HEK293 (cell line): ENCODE measurements at regions not wholly inside any gene's neighbourhood (a gene's known extent, or its start where the extent isn't known, plus 50 kb on each side); places are given as distances from the start of the nearest gene placed in this dataset.

Source experiments
- AEBP2 ChIP-seq: fragments of 450-650 bp; formaldehyde crosslinking; IDR thresholded peaks from 2 replicates; pipeline ENCODE4 v1.5.1; 2016; ENCODE audit warnings: missing biosample characterization, missing genetic modification characterization, borderline replicate concordance
- GLI2 ChIP-seq: fragments of 450-650 bp; formaldehyde crosslinking; IDR thresholded peaks from 2 replicates; pipeline ENCODE4; 2017; ENCODE audit warnings: missing biosample characterization, missing genetic modification characterization, low read depth, borderline replicate concordance
- IKZF3 ChIP-seq: fragments of 450-650 bp; IDR thresholded peaks from 2 replicates; pipeline ENCODE4 v1.5.0; 2018; ENCODE audit warnings: missing biosample characterization, mild to moderate bottlenecking, missing genetic modification characterization, moderate library complexity
- INSM2 ChIP-seq: fragments of 450-650 bp; formaldehyde crosslinking; IDR thresholded peaks from 2 replicates; pipeline ENCODE4 v1.5.1; 2016; ENCODE audit warnings: missing biosample characterization, missing genetic modification characterization
- KLF1 ChIP-seq: fragments of 450-650 bp; formaldehyde crosslinking; IDR thresholded peaks from 2 replicates; pipeline ENCODE4 v1.5.1; 2016; ENCODE audit warnings: missing biosample characterization, missing genetic modification characterization
- KLF9 ChIP-seq: fragments of 450-650 bp; formaldehyde crosslinking; IDR thresholded peaks from 2 replicates; pipeline ENCODE4 v1.5.1; 2016; ENCODE audit warnings: missing biosample characterization, missing genetic modification characterization, low read depth
- MEIS1 ChIP-seq: sonication (generic); formaldehyde crosslinking; IDR thresholded peaks from 2 replicates; pipeline ENCODE4 v1.8.1; 2022; ENCODE audit warnings: missing genetic modification reagents, mild to moderate bottlenecking, borderline replicate concordance
- SP2 ChIP-seq: fragments of 450-650 bp; formaldehyde crosslinking; IDR thresholded peaks from 2 replicates; pipeline ENCODE4 v1.5.1; 2016; ENCODE audit warnings: missing biosample characterization, missing genetic modification characterization
- WT1 ChIP-seq: fragments of 450-650 bp; formaldehyde crosslinking; IDR thresholded peaks from 2 replicates; pipeline ENCODE4 v1.5.1; 2016; ENCODE audit warnings: missing biosample characterization, missing genetic modification characterization
- ZFP3 ChIP-seq: fragments of 450-650 bp; formaldehyde crosslinking; IDR thresholded peaks from 2 replicates; pipeline ENCODE4 v1.5.1; 2016; ENCODE audit warnings: low read depth, missing biosample characterization, missing genetic modification characterization
- ZNF132 ChIP-seq: fragments of 450-650 bp; formaldehyde crosslinking; IDR thresholded peaks from 2 replicates; pipeline ENCODE4 v1.5.1; 2017; ENCODE audit warnings: missing biosample characterization, missing genetic modification characterization, borderline replicate concordance
- ZNF16 ChIP-seq: fragments of 450-650 bp; formaldehyde crosslinking; IDR thresholded peaks from 2 replicates; pipeline ENCODE4 v1.5.1; 2016; ENCODE audit warnings: low read depth, missing biosample characterization, missing genetic modification characterization
- ZNF214 ChIP-seq: fragments of 450-650 bp; formaldehyde crosslinking; IDR thresholded peaks from 2 replicates; pipeline ENCODE4 v1.5.1; 2017; ENCODE audit warnings: missing biosample characterization, mild to moderate bottlenecking, missing genetic modification characterization, borderline replicate concordance
- ZNF26 ChIP-seq: fragments of 450-650 bp; formaldehyde crosslinking; IDR thresholded peaks from 2 replicates; pipeline ENCODE4 v1.5.1; 2016; ENCODE audit warnings: missing biosample characterization, missing genetic modification characterization
- ZNF266 ChIP-seq: fragments of 450-650 bp; formaldehyde crosslinking; IDR thresholded peaks from 2 replicates; pipeline ENCODE4 v1.5.1; 2016; ENCODE audit warnings: missing biosample characterization, missing genetic modification characterization, low read depth
- ZNF280D ChIP-seq: fragments of 450-650 bp; formaldehyde crosslinking; IDR thresholded peaks from 2 replicates; pipeline ENCODE4 v1.5.1; 2016; ENCODE audit warnings: missing biosample characterization, missing genetic modification characterization
- ZNF311 ChIP-seq: fragments of 450-650 bp; formaldehyde crosslinking; IDR thresholded peaks from 2 replicates; pipeline ENCODE4 v1.5.1; 2017; ENCODE audit warnings: missing biosample characterization, missing genetic modification characterization, borderline replicate concordance
- ZNF473 ChIP-seq: fragments of 450-650 bp; formaldehyde crosslinking; IDR thresholded peaks from 2 replicates; pipeline ENCODE4 v1.5.1; 2017; ENCODE audit warnings: missing biosample characterization, missing genetic modification characterization
- ZNF488 ChIP-seq: fragments of 450-650 bp; formaldehyde crosslinking; IDR thresholded peaks from 2 replicates; pipeline ENCODE4 v1.5.1; 2016; ENCODE audit warnings: missing biosample characterization, missing genetic modification characterization
- ZNF544 ChIP-seq: fragments of 450-650 bp; formaldehyde crosslinking; IDR thresholded peaks from 2 replicates; pipeline ENCODE4 v1.5.0; 2017; ENCODE audit warnings: missing biosample characterization, missing genetic modification characterization
- ZNF561 ChIP-seq: fragments of 450-650 bp; IDR thresholded peaks from 2 replicates; pipeline ENCODE4 v1.5.1; 2018; ENCODE audit warnings: missing biosample characterization, missing genetic modification characterization, borderline replicate concordance
- ZNF624 ChIP-seq: fragments of 450-650 bp; formaldehyde crosslinking; IDR thresholded peaks from 2 replicates; pipeline ENCODE4 v1.5.1; 2017; ENCODE audit warnings: missing biosample characterization, missing genetic modification characterization
- ZNF629 ChIP-seq: fragments of 450-650 bp; formaldehyde crosslinking; IDR thresholded peaks from 2 replicates; pipeline ENCODE4 v1.5.1; 2017; ENCODE audit warnings: missing biosample characterization, missing genetic modification characterization
- ZNF664 ChIP-seq: fragments of 450-650 bp; formaldehyde crosslinking; IDR thresholded peaks from 2 replicates; pipeline ENCODE4 v1.5.1; 2016; ENCODE audit warnings: missing biosample characterization, missing genetic modification characterization
- ZNF704 ChIP-seq: fragments of 450-650 bp; formaldehyde crosslinking; IDR thresholded peaks from 2 replicates; pipeline ENCODE4 v1.5.1; 2016; ENCODE audit warnings: missing biosample characterization, missing genetic modification characterization
- ZNF777 ChIP-seq: fragments of 450-650 bp; formaldehyde crosslinking; IDR thresholded peaks from 2 replicates; pipeline ENCODE4 v1.5.1; 2017; ENCODE audit warnings: missing biosample characterization, missing genetic modification characterization, borderline replicate concordance
- ZNF791 ChIP-seq: fragments of 450-650 bp; formaldehyde crosslinking; IDR thresholded peaks from 2 replicates; pipeline ENCODE4 v1.5.1; 2016; ENCODE audit warnings: missing biosample characterization, missing genetic modification characterization
- ZSCAN18 ChIP-seq: fragments of 450-650 bp; formaldehyde crosslinking; IDR thresholded peaks from 2 replicates; pipeline ENCODE4 v1.5.1; 2016; ENCODE audit warnings: missing biosample characterization, missing genetic modification characterization
- ZSCAN23 ChIP-seq: fragments of 450-650 bp; formaldehyde crosslinking; IDR thresholded peaks from 2 replicates; pipeline ENCODE4 v1.5.1; 2016; ENCODE audit warnings: missing biosample characterization, missing genetic modification characterization

GRCh38 chr10:83983578-83984255 is 155.6 kb upstream of the GHITM start (continued):
- TF ChIP-seq INSM2 (tag by site-specific recombination): peak; percentile 77
- no peak for TF ChIP-seq AEBP2
- no peak for TF ChIP-seq ZNF26 (tag by site-specific recombination)
- TF ChIP-seq MEIS1 (CRISPR knock-in tag): peak; percentile 50; the same call in 1 of the 2 replicates
- 0 out of 2 replicates have a peak, but pooled peaks have one; percentile 28 for TF ChIP-seq ZNF629 (tag by site-specific recombination)
- no peak for TF ChIP-seq ZNF544
- TF ChIP-seq ZNF473 (tag by site-specific recombination): no peak
- no peak for TF ChIP-seq ZNF266
- peak; percentile 56; the same call in 1 of the 2 replicates for TF ChIP-seq ZNF561
- TF ChIP-seq SP2: peak; percentile 40; the same call in 1 of the 2 replicates
- TF ChIP-seq ZNF664 (tag by site-specific recombination): peak; percentile 35; the same call in 1 of the 2 replicates
- TF ChIP-seq ZNF791 (tag by site-specific recombination): 0 out of 2 replicates have a peak, but pooled peaks have one; percentile 30
- no peak for TF ChIP-seq ZNF624 (tag by site-specific recombination)
- TF ChIP-seq ZNF704 (tag by site-specific recombination): no peak
- no peak for TF ChIP-seq ZNF311 (tag by site-specific recombination)
- no peak for TF ChIP-seq IKZF3
- TF ChIP-seq ZNF777 (tag by site-specific recombination): no peak
- no peak for TF ChIP-seq ZSCAN18 (tag by site-specific recombination)
- TF ChIP-seq ZSCAN23 (tag by site-specific recombination): no peak
- no peak for TF ChIP-seq ZNF488 (tag by site-specific recombination)
- peak; percentile 93 for TF ChIP-seq WT1
- TF ChIP-seq KLF9 (tag by site-specific recombination): no peak
- no peak for TF ChIP-seq ZFP3 (tag by site-specific recombination)
- TF ChIP-seq GLI2 (tag by site-specific recombination): no peak
- TF ChIP-seq KLF1 (tag by site-specific recombination): no peak
- TF ChIP-seq ZNF132 (tag by site-specific recombination): no peak
- no peak for TF ChIP-seq ZNF16 (tag by site-specific recombination)
- TF ChIP-seq ZNF280D: no peak
- TF ChIP-seq ZNF214 (tag by site-specific recombination): no peak
